Hematopoietic multipotent progenitor cell treated with erythropoietin and hydrocortisone succinate and interleukin-3 and kit ligand, for 6 days (in vitro differentiated cells): ENCODE measurements at regions not wholly inside any gene's neighbourhood (a gene's known extent, or its start where the extent isn't known, plus 50 kb on each side); places are given as distances from the start of the nearest gene placed in this dataset.

Source experiments
- DNase-seq: peaks from one replicate; pipeline ENCODE4 v3.0.0-alpha.2; 2015

GRCh38 chr2:104465981-104466380 lies 387.9 kb upstream of the POU3F3 start:
- DNase-seq: peak; percentile 26

DNA sequence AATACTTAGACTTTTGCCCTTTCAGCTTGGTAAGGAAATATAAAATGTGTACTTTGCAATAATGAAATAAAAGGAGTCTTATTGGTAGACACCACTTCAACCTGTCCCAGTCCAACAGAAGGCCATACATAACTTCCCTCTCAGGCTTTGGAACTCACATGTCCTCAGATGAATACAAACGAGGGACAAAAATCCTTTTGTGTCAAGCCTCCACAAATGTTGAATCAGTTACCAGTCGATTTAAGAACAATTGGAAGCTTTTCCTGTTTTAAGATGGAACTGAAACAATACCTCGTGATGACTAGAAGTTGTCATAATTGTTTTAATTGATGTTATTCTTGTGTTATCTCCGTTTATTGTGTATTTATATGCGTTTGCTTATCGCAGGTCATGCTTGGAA lies 385.1 kb upstream of the POU3F3 start:
- DNase-seq: no peak

DNA sequence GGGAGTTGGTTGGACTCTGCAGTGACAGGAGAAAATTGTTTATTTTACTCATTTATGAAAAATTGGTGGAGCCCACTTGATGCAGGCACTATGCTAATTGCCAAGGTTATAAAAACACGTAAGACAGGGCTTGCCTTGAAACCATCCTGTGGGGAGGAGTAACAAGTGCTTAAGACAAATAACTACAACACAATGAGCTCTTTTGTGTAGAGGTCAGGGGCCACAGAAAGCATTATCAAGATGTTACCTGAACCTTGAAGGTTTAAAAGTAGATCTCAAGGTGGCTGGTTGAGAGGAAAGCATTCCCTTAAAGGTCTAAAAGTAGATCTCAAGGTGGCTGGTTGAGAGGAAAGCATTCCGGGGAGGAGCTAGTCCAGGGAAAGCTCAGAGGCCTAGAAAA lies 381.8 kb upstream of the POU3F3 start:
- DNase-seq: no peak

GRCh38 chr2:104473546-104473945 lies 380.4 kb upstream of the POU3F3 start:
- DNase-seq: peak; percentile 2

DNA sequence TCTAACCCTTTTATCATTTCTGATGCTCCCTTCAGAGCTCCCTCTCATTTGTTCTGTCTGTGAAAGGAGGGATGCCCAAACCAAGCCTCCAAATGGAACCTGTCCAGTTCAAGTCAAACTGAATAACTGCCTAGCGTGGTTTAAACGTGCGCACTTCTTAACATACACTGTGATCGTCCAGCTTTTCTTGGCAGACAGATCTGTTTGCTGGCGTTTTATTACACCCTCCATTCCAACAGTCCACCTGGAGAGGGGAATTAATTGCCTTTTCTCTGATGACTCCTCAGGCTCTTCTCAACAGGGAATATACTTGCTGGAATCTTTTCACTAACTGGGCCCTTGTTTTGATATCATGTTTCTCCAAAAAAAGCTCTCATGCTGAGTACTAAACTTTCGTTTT lies 379.2 kb upstream of the POU3F3 start:
- DNase-seq: no peak

DNA sequence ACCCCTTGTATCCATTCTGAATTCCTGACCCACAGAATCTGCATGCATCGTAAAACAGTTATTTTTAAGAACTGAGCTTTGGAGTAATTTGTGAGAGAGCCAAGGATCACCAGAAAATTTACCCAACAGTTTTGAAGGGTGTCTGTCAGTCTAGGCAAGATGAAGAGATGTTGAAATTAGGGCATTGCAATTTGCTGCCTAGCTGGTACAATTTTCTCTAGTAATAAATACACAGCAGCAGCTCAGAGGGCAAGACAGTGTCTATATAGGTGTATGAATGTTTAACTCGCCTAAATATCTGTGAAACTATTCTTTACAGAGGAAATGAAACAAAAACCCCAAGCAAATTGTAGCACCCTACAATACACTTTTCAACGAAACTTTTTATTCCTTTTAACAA lies 377.8 kb upstream of the POU3F3 start:
- no peak for DNase-seq

DNA sequence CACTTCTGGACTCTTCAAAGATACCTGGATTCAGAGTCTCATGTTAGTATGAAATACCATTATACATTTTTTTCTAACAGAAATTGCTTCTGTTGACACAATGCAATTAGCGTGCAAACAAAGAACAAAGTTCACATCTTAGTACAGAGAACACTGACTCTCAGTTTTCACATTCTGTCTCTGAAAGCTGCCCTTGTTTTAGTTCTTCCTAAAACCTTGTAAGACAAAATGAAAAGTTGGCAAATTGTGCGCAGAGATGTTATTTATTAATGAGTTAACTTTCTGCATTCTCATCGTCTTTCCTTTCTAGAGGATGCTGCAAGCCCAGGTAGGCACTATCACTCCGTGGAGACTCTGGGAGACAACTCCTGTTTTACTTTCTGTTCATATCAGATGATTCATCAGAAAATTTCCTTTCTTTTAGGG lies 377.3 kb upstream of the POU3F3 start:
- DNase-seq: no peak

- no peak for DNase-seq
Measured at GRCh38 chr2:104481341-104481740, 372.6 kb upstream of the POU3F3 start.

DNA sequence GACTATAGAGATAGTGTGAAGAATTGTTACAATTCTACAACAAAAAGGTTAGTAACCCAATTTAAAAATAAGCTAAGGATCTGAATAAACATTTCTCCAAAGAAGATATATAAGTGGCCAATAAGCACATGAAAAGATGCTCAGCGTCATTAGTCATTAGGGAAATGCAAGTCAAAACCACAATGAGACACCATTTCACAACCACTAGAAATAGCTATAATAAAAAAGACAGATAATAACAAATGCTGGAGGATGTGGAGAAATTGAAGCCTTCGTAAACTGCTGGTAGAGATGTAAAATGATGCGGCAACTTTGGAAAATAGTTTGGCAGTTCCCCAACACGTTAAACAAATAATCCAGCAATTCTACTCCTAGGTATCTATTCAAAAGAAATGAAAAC lies 366.5 kb upstream of the POU3F3 start:
- DNase-seq: peak; percentile 53

- DNase-seq: no peak
Measured at GRCh38 chr2:104493698-104494097, 360.2 kb upstream of the POU3F3 start.

DNA sequence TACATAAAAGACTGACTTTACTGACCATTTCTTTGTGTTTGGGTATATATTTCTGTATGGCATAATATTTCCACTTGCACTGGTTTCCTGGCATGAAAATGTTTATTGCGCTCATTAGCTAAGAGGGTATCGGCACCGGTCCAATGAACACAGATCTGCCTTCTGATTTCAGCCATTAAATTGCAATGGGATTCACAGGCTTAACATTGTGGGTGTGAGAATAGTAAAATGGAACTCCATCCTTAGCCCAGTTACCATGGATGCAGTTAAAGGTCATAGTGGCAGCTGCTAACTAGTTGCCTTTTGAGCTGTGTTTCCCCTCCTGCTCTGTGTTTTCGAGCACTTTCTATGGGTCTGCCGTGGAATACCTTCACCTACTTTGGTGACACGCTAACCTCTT lies 352.6 kb upstream of the POU3F3 start:
- no peak for DNase-seq

- no peak for DNase-seq
Measured at GRCh38 chr2:104501929-104502328, 352.0 kb upstream of the POU3F3 start.

GRCh38 chr2:104502901-104503300 lies 351.0 kb upstream of the POU3F3 start:
- no peak for DNase-seq

- DNase-seq: no peak
Measured at GRCh38 chr2:104504331-104505073, 349.4 kb upstream of the POU3F3 start.

GRCh38 chr2:104518256-104518655 lies 335.7 kb upstream of the POU3F3 start:
- DNase-seq: no peak

DNA sequence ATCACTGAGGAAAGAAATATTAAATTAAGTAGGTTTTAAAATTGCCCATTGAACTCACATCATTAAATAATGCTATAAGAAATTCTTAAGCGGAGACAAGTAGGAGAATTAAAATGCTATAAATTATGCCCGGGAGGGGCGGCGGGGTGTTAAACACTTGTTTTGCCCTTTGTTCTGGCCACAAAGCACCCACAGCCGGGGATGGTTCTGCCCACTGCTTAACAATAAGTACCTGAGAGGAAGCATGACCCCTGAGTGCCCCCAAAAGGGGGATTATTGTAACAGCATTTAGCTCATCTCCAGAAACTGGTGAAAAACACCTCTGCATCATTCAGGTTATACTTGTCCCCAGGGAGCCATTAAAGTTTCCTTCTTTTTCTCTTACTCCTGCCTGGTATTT lies 332.7 kb upstream of the POU3F3 start:
- DNase-seq: no peak

GRCh38 chr2:104523921-104524320 lies 330.0 kb upstream of the POU3F3 start:
- no peak for DNase-seq

- no peak for DNase-seq
Measured at GRCh38 chr2:104528101-104528500, 325.8 kb upstream of the POU3F3 start.

DNA sequence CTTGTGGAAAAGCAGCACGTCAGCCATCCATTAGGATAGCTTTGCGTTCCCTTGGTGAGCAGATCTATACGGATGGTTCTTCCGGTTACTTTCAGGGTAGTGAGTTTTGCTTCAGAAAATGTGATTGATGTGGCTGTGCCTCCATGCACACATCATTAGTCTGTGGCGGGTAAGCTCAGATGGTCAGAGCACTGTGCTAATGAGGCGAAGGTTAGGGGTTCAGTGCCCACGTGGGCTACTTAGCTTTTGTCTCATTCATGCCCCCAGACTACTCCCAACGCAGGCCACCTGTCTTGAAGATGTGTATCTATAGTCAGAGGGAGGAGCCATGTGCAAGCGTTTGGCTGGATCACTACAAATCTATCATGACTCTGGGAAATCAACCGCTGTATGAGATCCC lies 322.8 kb upstream of the POU3F3 start:
- DNase-seq: no peak

GRCh38 chr2:104537116-104537515 lies 316.8 kb upstream of the POU3F3 start:
- DNase-seq: no peak

DNA sequence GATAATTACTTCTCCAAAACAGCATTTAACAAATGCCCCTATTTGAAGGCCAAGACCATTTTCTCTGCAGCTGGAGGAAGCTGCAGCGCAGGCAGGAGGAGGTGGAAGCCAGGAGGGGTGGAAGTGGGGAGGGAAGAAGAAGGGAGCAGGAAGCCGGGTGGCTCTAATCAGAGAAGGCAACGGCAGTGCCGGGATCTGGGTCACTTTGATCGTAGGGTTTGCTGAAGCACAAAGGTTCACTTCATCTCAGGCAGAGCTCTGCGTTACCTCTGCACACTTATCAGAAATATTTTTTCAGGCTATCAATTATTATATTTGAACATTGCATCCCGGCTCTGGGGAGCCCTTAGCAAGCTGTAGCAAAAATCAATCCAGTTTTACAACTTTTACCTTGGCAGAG lies 315.8 kb upstream of the POU3F3 start:
- DNase-seq: no peak

- peak; percentile 69 for DNase-seq
Measured at GRCh38 chr2:104539649-104540048, 314.3 kb upstream of the POU3F3 start.

- no peak for DNase-seq
Measured at GRCh38 chr2:104545055-104545454, 308.9 kb upstream of the POU3F3 start.

- no peak for DNase-seq
Measured at GRCh38 chr2:104546537-104546936, 307.4 kb upstream of the POU3F3 start.

- DNase-seq: no peak
Measured at GRCh38 chr2:104547221-104547620, 306.7 kb upstream of the POU3F3 start.
